ENCODE measurements at regions not wholly inside any gene's neighbourhood (a gene's known extent, or its start where the extent isn't known, plus 50 kb on each side); places are given as distances from the start of the nearest gene placed in this dataset.
"Not testable (repeated sequence)": the region's sequence is repeated elsewhere in the genome, so short reads cannot be mapped to it uniquely, and the experiment has no call there.

GRCh38 chr12:69171881-69172280, 67.5 kb upstream of the CPSF6 start:
- intact Hi-C loops (cut with DNase I), result no loop called here

GRCh38 chr12:69172491-69172890, 66.9 kb upstream of the CPSF6 start:
- intact Hi-C loops (cut with DNase I), result no loop called here
- no peak for ATAC-seq

More at GRCh38 chr12:69171881-69172280, 67.5 kb upstream of the CPSF6 start:
- Histone ChIP-seq H3K27ac (no peak overlapping the region), H3K36me3 (no peaks in the 10 kb centered on the region), H3K4me3 (no peak overlapping the region), H3K9me3 (no peaks in the 10 kb centered on the region), H3K4me1 (no peaks in the 10 kb centered on the region), H3K27me3 (ENCODE audit: low read depth) (no peaks in the 10 kb centered on the region)
- DNase-seq (no peak), ATAC-seq (no peak)
- no peak for TF ChIP-seq CTCF (IDR thresholded peaks at IDR 0.05)

DNA sequence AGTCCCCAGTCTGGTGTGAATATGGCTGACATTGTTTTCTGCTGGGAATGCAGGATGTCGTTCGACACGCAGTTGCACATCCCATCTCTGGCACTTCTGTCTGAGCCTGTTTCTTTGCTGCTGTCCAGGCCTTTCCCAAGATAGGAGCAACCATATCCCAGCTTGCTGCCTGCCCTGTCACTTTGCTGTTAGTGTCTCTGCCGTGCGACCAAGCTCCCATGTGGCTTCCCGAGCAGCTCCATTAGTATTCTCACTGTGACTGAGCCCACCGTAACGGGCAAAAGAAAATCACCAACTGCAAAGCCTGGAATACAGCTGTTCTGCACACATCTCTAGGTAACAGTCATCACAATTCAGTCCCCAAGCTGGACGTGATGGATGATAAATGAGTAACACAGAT, 66.0 kb upstream of the CPSF6 start:
- no peak overlapping the region for H3K27ac ChIP-seq
- intact Hi-C loops (cut with DNase I), result no loop called here
- H3K9me3 ChIP-seq, result no peaks in the 10 kb centered on the region
- H3K4me3 ChIP-seq, result no peak overlapping the region
- no peak for ATAC-seq
- H3K36me3 ChIP-seq, result no peaks in the 10 kb centered on the region
- TF ChIP-seq CTCF (IDR thresholded peaks at IDR 0.05), result no peak
- no peaks in the 10 kb centered on the region for H3K27me3 ChIP-seq (ENCODE audit: low read depth)
- DNase-seq, result no peak
- no peaks in the 10 kb centered on the region for H3K4me1 ChIP-seq

More at GRCh38 chr12:69172491-69172890, 66.9 kb upstream of the CPSF6 start:
- no peak overlapping the region for H3K27ac ChIP-seq
- no peak overlapping the region for H3K4me3 ChIP-seq
- H3K4me1 ChIP-seq, result no peaks in the 10 kb centered on the region
- no peak for TF ChIP-seq CTCF (IDR thresholded peaks at IDR 0.05)
- H3K27me3 ChIP-seq (ENCODE audit: low read depth), result no peaks in the 10 kb centered on the region
- no peaks in the 10 kb centered on the region for H3K9me3 ChIP-seq
- H3K36me3 ChIP-seq, result no peaks in the 10 kb centered on the region
- no peak for DNase-seq

- no peak for ATAC-seq
Measured at GRCh38 chr12:69179786-69180185, 59.6 kb upstream of the CPSF6 start.

GRCh38 chr12:69187572-69187971, 51.8 kb upstream of the CPSF6 start:
- H3K4me3 ChIP-seq; ATAC-seq; intact Hi-C loops (cut with DNase I); H3K36me3 ChIP-seq; H3K4me1 ChIP-seq; DNase-seq; H3K27ac ChIP-seq; H3K27me3 ChIP-seq (ENCODE audit: low read depth): not testable (repeated sequence)
- H3K9me3 ChIP-seq, result peaks cover 22% of the 10 kb centered on the region

More at GRCh38 chr12:69179786-69180185, 59.6 kb upstream of the CPSF6 start:
- no peaks in the 10 kb centered on the region for H3K4me1 ChIP-seq
- intact Hi-C loops (cut with DNase I), result no loop called here
- no peak for DNase-seq
- H3K4me3 ChIP-seq, result no peak overlapping the region
- no peaks in the 10 kb centered on the region for H3K36me3 ChIP-seq
- no peak overlapping the region for H3K27ac ChIP-seq
- no peak for TF ChIP-seq CTCF (IDR thresholded peaks at IDR 0.05)
- H3K9me3 ChIP-seq, result no peaks in the 10 kb centered on the region
- H3K27me3 ChIP-seq (ENCODE audit: low read depth), result no peaks in the 10 kb centered on the region

DNA sequence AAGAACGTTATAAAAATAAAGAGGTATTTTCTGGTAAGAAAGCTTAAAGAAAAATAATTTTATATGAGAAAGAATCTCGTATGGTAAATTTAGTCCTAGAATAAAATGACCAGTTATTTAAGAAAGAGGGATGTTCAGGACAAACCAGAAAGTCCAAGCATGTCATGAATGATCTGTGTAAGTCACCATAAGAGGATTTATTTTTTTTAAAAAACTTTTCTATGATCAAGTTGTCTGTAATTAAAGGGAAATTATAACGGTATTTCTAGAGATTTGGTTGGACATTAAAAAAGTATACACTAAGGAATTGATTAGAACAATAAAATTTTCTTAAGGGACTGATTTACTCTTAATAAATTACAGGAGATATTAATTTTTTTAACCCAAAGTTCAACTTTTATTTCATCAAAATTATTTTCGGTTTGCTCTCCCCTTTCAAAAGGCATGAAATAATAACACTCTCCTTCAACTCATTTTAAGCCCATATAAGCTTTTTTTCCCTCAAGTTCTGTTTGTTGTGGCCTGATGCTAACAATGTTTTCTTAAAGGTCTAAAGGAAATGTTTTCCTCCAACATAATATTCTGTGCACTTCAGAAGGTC, 49.9 kb upstream of the CPSF6 start:
- H3K36me3 ChIP-seq, result no peaks in the 10 kb centered on the region
- no peak overlapping the region for H3K4me3 ChIP-seq
- no peak overlapping the region for H3K27ac ChIP-seq
- no peak for TF ChIP-seq CTCF (IDR thresholded peaks at IDR 0.05)
- no peak for ATAC-seq
- peaks cover 22% of the 10 kb centered on the region for H3K9me3 ChIP-seq
- intact Hi-C loops (cut with DNase I), result no loop called here
- H3K27me3 ChIP-seq (ENCODE audit: low read depth), result no peaks in the 10 kb centered on the region
- no peak for DNase-seq
- no peaks in the 10 kb centered on the region for H3K4me1 ChIP-seq
